Neural progenitor cell (in vitro differentiated cells): ENCODE measurements at regions not wholly inside any gene's neighbourhood (a gene's known extent, or its start where the extent isn't known, plus 50 kb on each side); places are given as distances from the start of the nearest gene placed in this dataset.

Experiments
- DNase-seq: peaks from one replicate; pipeline ENCODE4 v3.0.0-alpha.2; 2016; ENCODE audit warnings: low spot score
- H2AFZ ChIP-seq: fragments of 200-600 bp; sonication (generic); replicated peaks from 2 replicates; pipeline ENCODE4 v1.6.1; 2016; ENCODE audit warnings: antibody characterized with exemption
- H3F3A ChIP-seq: fragments of 200-600 bp; sonication (generic); 2 replicates; pipeline ENCODE4 v1.6.1; 2016; ENCODE audit warnings: antibody characterized with exemption, low read depth
- H3K27ac ChIP-seq: fragments of 200-600 bp; sonication (generic); 2 replicates; pipeline ENCODE4 v1.5.1; 2016; ENCODE audit warnings: mild to moderate bottlenecking
- H3K27me3 ChIP-seq: fragments of 200-600 bp; sonication (generic); 2 replicates; pipeline ENCODE4 v1.6.1; 2016; ENCODE audit warnings: mild to moderate bottlenecking, moderate library complexity
- H3K36me3 ChIP-seq: fragments of 200-600 bp; sonication (generic); 2 replicates; pipeline ENCODE4 v1.5.1; 2016
- H3K4me1 ChIP-seq: fragments of 200-600 bp; sonication (generic); 2 replicates; pipeline ENCODE4 v1.6.1; 2016; ENCODE audit warnings: mixed run types
- H3K4me2 ChIP-seq: fragments of 200-600 bp; sonication (generic); 2 replicates; pipeline ENCODE4 v1.6.1; 2016
- H3K4me3 ChIP-seq: fragments of 200-600 bp; sonication (generic); 2 replicates; pipeline ENCODE4 v1.5.1; 2016
- H3K79me2 ChIP-seq: fragments of 200-600 bp; sonication (generic); 2 replicates; pipeline ENCODE4 v1.6.1; 2016; ENCODE audit warnings: low read depth
- H3K9ac ChIP-seq: fragments of 200-600 bp; sonication (generic); 2 replicates; pipeline ENCODE4 v1.6.1; 2016
- H3K9me3 ChIP-seq: fragments of 200-600 bp; sonication (generic); 2 replicates; pipeline ENCODE4 v1.5.1; 2016; ENCODE audit warnings: low read depth
- H4K20me1 ChIP-seq: fragments of 200-600 bp; sonication (generic); 2 replicates; pipeline ENCODE4 v1.6.1; 2016; ENCODE audit warnings: low read depth
- H3K27ac Mint-ChIP-seq: 3 replicates; pipeline ENCODE4 v1.8.0; 2021; ENCODE audit warnings: mixed read lengths
- H3K27me3 Mint-ChIP-seq: 2 replicates; pipeline ENCODE4 v1.8.0; 2022; ENCODE audit warnings: low read depth, mild to moderate bottlenecking, inconsistent platforms, moderate library complexity, mixed read lengths; ENCODE audit not compliant: insufficient read depth
- H3K36me3 Mint-ChIP-seq: 3 replicates; pipeline ENCODE4 v1.8.0; 2021; ENCODE audit warnings: mixed read lengths
- H3K4me1 Mint-ChIP-seq: 3 replicates; pipeline ENCODE4 v1.8.0; 2021; ENCODE audit warnings: mixed read lengths
- H3K4me3 Mint-ChIP-seq: 3 replicates; pipeline ENCODE4 v1.8.0; 2021; ENCODE audit warnings: mild to moderate bottlenecking, moderate library complexity, mixed read lengths
- H3K9me3 Mint-ChIP-seq: 3 replicates; pipeline ENCODE4 v1.8.0; 2020; ENCODE audit warnings: mixed read lengths
- EZH2 ChIP-seq: fragments of 200-600 bp; sonication (generic); IDR thresholded peaks from 2 replicates; pipeline ENCODE4 v1.6.1; 2017; ENCODE audit warnings: antibody characterized with exemption, mild to moderate bottlenecking, moderate library complexity
- EZH2phosphoT487 ChIP-seq: fragments of 200-600 bp; sonication (generic); IDR thresholded peaks from 2 replicates; pipeline ENCODE4 v1.6.1; 2017; ENCODE audit warnings: antibody characterized with exemption
- TF ChIP-seq, protein P1 (sequence below): fragments of 200-600 bp; sonication (generic); IDR thresholded peaks from 2 replicates; pipeline ENCODE4 v1.5.1; 2017; ENCODE audit warnings: antibody characterized with exemption, mild to moderate bottlenecking

DNA sequence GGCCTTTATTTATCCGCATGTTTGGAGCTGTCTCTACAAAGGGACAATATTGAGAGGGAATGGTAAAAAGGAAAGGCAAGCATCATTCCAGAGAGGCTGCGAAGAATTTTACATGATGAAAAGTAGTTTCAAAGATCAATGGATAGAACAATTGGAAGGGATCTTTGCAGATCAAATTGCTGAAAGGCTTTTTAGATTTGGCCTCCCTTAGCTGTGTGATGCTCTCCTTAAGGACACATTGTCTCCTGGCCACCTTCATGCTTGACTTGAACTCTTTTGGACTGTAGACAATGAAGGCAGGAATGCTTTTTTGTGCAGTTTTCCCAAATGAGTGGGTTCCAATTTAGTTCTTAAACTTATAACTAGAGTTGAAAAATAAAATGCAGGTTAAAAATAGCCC is 344.7 kb downstream of the ARL4A start:
- Histone ChIP-seq H3K4me3 (no peak overlapping the region), H3K9me3 (no peaks in the 10 kb centered on the region), H3F3A (peaks cover 16% of the 10 kb centered on the region), H3K79me2 (no peaks in the 10 kb centered on the region), H3K27me3 (no peaks in the 10 kb centered on the region), H3K4me2 (peak overlapping the region; percentile 41), H2AFZ (no peak overlapping the region), H4K20me1 (no peaks in the 10 kb centered on the region), H3K27ac (peak overlapping the region; percentile 31), H3K36me3 (no peaks in the 10 kb centered on the region), H3K9ac (no peak overlapping the region), H3K4me1 (peaks cover 25% of the 10 kb centered on the region)
- Mint-ChIP-seq H3K27ac (peak overlapping the region; percentile 99), H3K9me3 (peaks cover 9% of the 10 kb centered on the region), H3K36me3 (peaks cover 5% of the 10 kb centered on the region), H3K4me3 (peak overlapping the region; percentile 48), H3K27me3 (peaks cover 2% of the 10 kb centered on the region), H3K4me1 (peaks cover 58% of the 10 kb centered on the region)
- no peak for TF ChIP-seq EZH2
- no peak for TF ChIP-seq EZH2phosphoT487
- TF ChIP-seq, protein P1, sequence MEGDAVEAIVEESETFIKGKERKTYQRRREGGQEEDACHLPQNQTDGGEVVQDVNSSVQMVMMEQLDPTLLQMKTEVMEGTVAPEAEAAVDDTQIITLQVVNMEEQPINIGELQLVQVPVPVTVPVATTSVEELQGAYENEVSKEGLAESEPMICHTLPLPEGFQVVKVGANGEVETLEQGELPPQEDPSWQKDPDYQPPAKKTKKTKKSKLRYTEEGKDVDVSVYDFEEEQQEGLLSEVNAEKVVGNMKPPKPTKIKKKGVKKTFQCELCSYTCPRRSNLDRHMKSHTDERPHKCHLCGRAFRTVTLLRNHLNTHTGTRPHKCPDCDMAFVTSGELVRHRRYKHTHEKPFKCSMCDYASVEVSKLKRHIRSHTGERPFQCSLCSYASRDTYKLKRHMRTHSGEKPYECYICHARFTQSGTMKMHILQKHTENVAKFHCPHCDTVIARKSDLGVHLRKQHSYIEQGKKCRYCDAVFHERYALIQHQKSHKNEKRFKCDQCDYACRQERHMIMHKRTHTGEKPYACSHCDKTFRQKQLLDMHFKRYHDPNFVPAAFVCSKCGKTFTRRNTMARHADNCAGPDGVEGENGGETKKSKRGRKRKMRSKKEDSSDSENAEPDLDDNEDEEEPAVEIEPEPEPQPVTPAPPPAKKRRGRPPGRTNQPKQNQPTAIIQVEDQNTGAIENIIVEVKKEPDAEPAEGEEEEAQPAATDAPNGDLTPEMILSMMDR = no peak
- peak; percentile 50 for DNase-seq

GRCh38 chr7:13032576-13032975 is 345.1 kb downstream of the ARL4A start:
- Mint-ChIP-seq H3K9me3 (peaks cover 9% of the 10 kb centered on the region), H3K27ac (peak overlapping the region; percentile 99), H3K4me3 (no peak overlapping the region), H3K27me3 (peaks cover 2% of the 10 kb centered on the region), H3K36me3 (peaks cover 5% of the 10 kb centered on the region), H3K4me1 (peaks cover 61% of the 10 kb centered on the region)
- Histone ChIP-seq H3K4me1 (peaks cover 25% of the 10 kb centered on the region), H3K4me2 (peak overlapping the region; percentile 41), H3K9ac (no peak overlapping the region), H3K79me2 (no peaks in the 10 kb centered on the region), H2AFZ (no peak overlapping the region), H3K27me3 (no peaks in the 10 kb centered on the region), H3K36me3 (no peaks in the 10 kb centered on the region), H3K27ac (peak overlapping the region; percentile 31), H3K4me3 (no peak overlapping the region), H3K9me3 (no peaks in the 10 kb centered on the region), H4K20me1 (no peaks in the 10 kb centered on the region), H3F3A (peaks cover 16% of the 10 kb centered on the region)
- TF ChIP-seq, protein P1 = no peak
- TF ChIP-seq EZH2 = no peak
- TF ChIP-seq EZH2phosphoT487 = no peak
- peak; percentile 50 for DNase-seq

- Mint-ChIP-seq H3K9me3 (peaks cover 9% of the 10 kb centered on the region), H3K4me1 (peaks cover 53% of the 10 kb centered on the region), H3K27ac (peak overlapping the region; percentile 86), H3K4me3 (peak overlapping the region; percentile 24), H3K27me3 (peaks cover 2% of the 10 kb centered on the region), H3K36me3 (peaks cover 5% of the 10 kb centered on the region)
- H3K4me1 ChIP-seq = peaks cover 25% of the 10 kb centered on the region
- no peak for DNase-seq
- no peak overlapping the region for H2AFZ ChIP-seq
- H3K27me3 ChIP-seq = no peaks in the 10 kb centered on the region
- H4K20me1 ChIP-seq = no peaks in the 10 kb centered on the region
- H3K9me3 ChIP-seq = no peaks in the 10 kb centered on the region
- H3K79me2 ChIP-seq = no peaks in the 10 kb centered on the region
- H3K4me2 ChIP-seq = no peak overlapping the region
- TF ChIP-seq EZH2phosphoT487 = no peak
- TF ChIP-seq, protein P1 = no peak
- no peak for TF ChIP-seq EZH2
- H3K36me3 ChIP-seq = no peaks in the 10 kb centered on the region
- H3F3A ChIP-seq = peaks cover 16% of the 10 kb centered on the region
- no peak overlapping the region for H3K9ac ChIP-seq
- H3K27ac ChIP-seq = no peak overlapping the region
- no peak overlapping the region for H3K4me3 ChIP-seq
These were observed 347.3 kb downstream of the ARL4A start for GRCh38 chr7:13034693-13035092.
